ENCODE measurements at regions not wholly inside any gene's neighbourhood (a gene's known extent, or its start where the extent isn't known, plus 50 kb on each side); places are given as distances from the start of the nearest gene placed in this dataset.

- Mint-ChIP-seq H3K36me3 (no peaks in the 10 kb centered on the region), H3K27ac (no peak overlapping the region), H3K9me3 (no peaks in the 10 kb centered on the region), H3K4me3 (no peak overlapping the region), H3K27me3 (peaks cover 7% of the 10 kb centered on the region), H3K4me1 (ENCODE audit: low read depth) (no peaks in the 10 kb centered on the region)
- no peak for DNase-seq
- ChIA-PET CTCF (no interaction called here), POLR2A (no interaction called here)
- intact Hi-C loops (cut with micrococcal nuclease): no loop called here
Measured at GRCh38 chr6:140285998-140286690, 911.7 kb upstream of the CITED2 start.

- peaks cover 4% of the 10 kb centered on the region for H3K27me3 Mint-ChIP-seq
- H3K4me1 Mint-ChIP-seq (ENCODE audit: low read depth): no peaks in the 10 kb centered on the region
- no peak overlapping the region for H3K4me3 Mint-ChIP-seq
- DNase-seq: no peak
- ChIA-PET POLR2A (no interaction called here), CTCF (no interaction called here)
- no peaks in the 10 kb centered on the region for H3K9me3 Mint-ChIP-seq
- no peak overlapping the region for H3K27ac Mint-ChIP-seq
- intact Hi-C loops (cut with micrococcal nuclease): no loop called here
- H3K36me3 Mint-ChIP-seq: no peaks in the 10 kb centered on the region
Measured at GRCh38 chr6:140285471-140285870, 911.0 kb upstream of the CITED2 start.

- Mint-ChIP-seq H3K36me3 (no peaks in the 10 kb centered on the region), H3K27ac (no peak overlapping the region), H3K4me1 (ENCODE audit: low read depth) (no peaks in the 10 kb centered on the region), H3K27me3 (peaks cover 6% of the 10 kb centered on the region), H3K4me3 (no peak overlapping the region), H3K9me3 (no peaks in the 10 kb centered on the region)
- intact Hi-C loops (cut with micrococcal nuclease): no loop called here
- POLR2A ChIA-PET: no interaction called here
- DNase-seq: no peak
- CTCF ChIA-PET: no interaction called here
Measured at GRCh38 chr6:140284871-140285270, 910.4 kb upstream of the CITED2 start.

GRCh38 chr6:140283197-140283596 is 908.7 kb upstream of the CITED2 start:
- intact Hi-C loops (cut with micrococcal nuclease): no loop called here
- Mint-ChIP-seq H3K4me1 (ENCODE audit: low read depth) (no peaks in the 10 kb centered on the region), H3K36me3 (no peaks in the 10 kb centered on the region), H3K27me3 (peaks cover 5% of the 10 kb centered on the region), H3K27ac (no peak overlapping the region), H3K4me3 (no peak overlapping the region), H3K9me3 (no peaks in the 10 kb centered on the region)
- POLR2A ChIA-PET: no interaction called here
- CTCF ChIA-PET: no interaction called here
- no peak for DNase-seq

GRCh38 chr6:140281767-140282166 is 907.3 kb upstream of the CITED2 start:
- intact Hi-C loops (cut with micrococcal nuclease): no loop called here
- no peaks in the 10 kb centered on the region for H3K9me3 Mint-ChIP-seq
- POLR2A ChIA-PET: no interaction called here
- no peaks in the 10 kb centered on the region for H3K4me1 Mint-ChIP-seq (ENCODE audit: low read depth)
- CTCF ChIA-PET: no interaction called here
- H3K27ac Mint-ChIP-seq: no peak overlapping the region
- DNase-seq: no peak
- H3K36me3 Mint-ChIP-seq: no peaks in the 10 kb centered on the region
- no peak overlapping the region for H3K4me3 Mint-ChIP-seq
- peaks cover 5% of the 10 kb centered on the region for H3K27me3 Mint-ChIP-seq

- Mint-ChIP-seq H3K27ac (no peak overlapping the region), H3K4me3 (no peak overlapping the region), H3K9me3 (no peaks in the 10 kb centered on the region), H3K36me3 (no peaks in the 10 kb centered on the region), H3K27me3 (peaks cover 5% of the 10 kb centered on the region), H3K4me1 (ENCODE audit: low read depth) (no peaks in the 10 kb centered on the region)
- POLR2A ChIA-PET: no interaction called here
- no peak for DNase-seq
- intact Hi-C loops (cut with micrococcal nuclease): no loop called here
- CTCF ChIA-PET: no interaction called here
Measured at GRCh38 chr6:140281236-140281635, 906.8 kb upstream of the CITED2 start.

GRCh38 chr6:140276719-140277118 is 902.3 kb upstream of the CITED2 start:
- H3K27me3 Mint-ChIP-seq: peaks cover 7% of the 10 kb centered on the region
- DNase-seq: no peak
- intact Hi-C loops (cut with micrococcal nuclease): no loop called here
- ChIA-PET CTCF (no interaction called here), POLR2A (no interaction called here)
- no peak overlapping the region for H3K27ac Mint-ChIP-seq
- H3K4me1 Mint-ChIP-seq (ENCODE audit: low read depth): no peaks in the 10 kb centered on the region
- H3K9me3 Mint-ChIP-seq: no peaks in the 10 kb centered on the region
- H3K36me3 Mint-ChIP-seq: no peaks in the 10 kb centered on the region
- no peak overlapping the region for H3K4me3 Mint-ChIP-seq

GRCh38 chr6:140276133-140276532 is 901.7 kb upstream of the CITED2 start:
- intact Hi-C loops (cut with micrococcal nuclease): no loop called here
- Mint-ChIP-seq H3K9me3 (no peaks in the 10 kb centered on the region), H3K27me3 (peaks cover 7% of the 10 kb centered on the region), H3K36me3 (no peaks in the 10 kb centered on the region), H3K4me3 (no peak overlapping the region), H3K4me1 (ENCODE audit: low read depth) (no peaks in the 10 kb centered on the region), H3K27ac (no peak overlapping the region)
- no peak for DNase-seq
- ChIA-PET POLR2A (no interaction called here), CTCF (no interaction called here)

- CTCF ChIA-PET: no interaction called here
- Mint-ChIP-seq H3K4me1 (ENCODE audit: low read depth) (no peaks in the 10 kb centered on the region), H3K27me3 (peaks cover 7% of the 10 kb centered on the region), H3K9me3 (no peaks in the 10 kb centered on the region), H3K36me3 (no peaks in the 10 kb centered on the region), H3K4me3 (no peak overlapping the region), H3K27ac (no peak overlapping the region)
- DNase-seq: no peak
- intact Hi-C loops (cut with micrococcal nuclease): no loop called here
- POLR2A ChIA-PET: no interaction called here
Measured at GRCh38 chr6:140275725-140276124, 901.3 kb upstream of the CITED2 start.

- CTCF ChIA-PET: no interaction called here
- Mint-ChIP-seq H3K4me3 (no peak overlapping the region), H3K9me3 (no peaks in the 10 kb centered on the region), H3K36me3 (no peaks in the 10 kb centered on the region), H3K27ac (no peak overlapping the region), H3K27me3 (peaks cover 5% of the 10 kb centered on the region), H3K4me1 (ENCODE audit: low read depth) (no peaks in the 10 kb centered on the region)
- intact Hi-C loops (cut with micrococcal nuclease): no loop called here
- DNase-seq: no peak
- POLR2A ChIA-PET: no interaction called here
Measured at GRCh38 chr6:140274548-140274947, 900.1 kb upstream of the CITED2 start.

GRCh38 chr6:140271759-140272377 is 897.4 kb upstream of the CITED2 start:
- Mint-ChIP-seq H3K27ac (no peak overlapping the region), H3K27me3 (peaks cover 4% of the 10 kb centered on the region)
- CTCF ChIA-PET: no interaction called here

GRCh38 chr6:140269591-140270165 is 895.2 kb upstream of the CITED2 start:
- Mint-ChIP-seq H3K4me1 (ENCODE audit: low read depth) (no peaks in the 10 kb centered on the region), H3K27me3 (peaks cover 3% of the 10 kb centered on the region), H3K9me3 (peaks cover 3% of the 10 kb centered on the region), H3K4me3 (no peak overlapping the region), H3K27ac (no peak overlapping the region), H3K36me3 (no peaks in the 10 kb centered on the region)
- ChIA-PET POLR2A (no interaction called here), CTCF (no interaction called here)
- intact Hi-C loops (cut with micrococcal nuclease): no loop called here
- no peak for DNase-seq

More at GRCh38 chr6:140271759-140272377, 897.4 kb upstream of the CITED2 start:
- no peak for DNase-seq
- H3K4me1 Mint-ChIP-seq (ENCODE audit: low read depth): no peaks in the 10 kb centered on the region
- H3K36me3 Mint-ChIP-seq: no peaks in the 10 kb centered on the region
- POLR2A ChIA-PET: no interaction called here
- intact Hi-C loops (cut with micrococcal nuclease): no loop called here
- no peak overlapping the region for H3K4me3 Mint-ChIP-seq
- peaks cover 3% of the 10 kb centered on the region for H3K9me3 Mint-ChIP-seq

GRCh38 chr6:140264431-140264830 is 890.0 kb upstream of the CITED2 start:
- H3K4me3 Mint-ChIP-seq: no peak overlapping the region
- H3K36me3 Mint-ChIP-seq: no peaks in the 10 kb centered on the region
- ChIA-PET CTCF (no interaction called here), POLR2A (no interaction called here)
- DNase-seq: no peak
- no peaks in the 10 kb centered on the region for H3K4me1 Mint-ChIP-seq (ENCODE audit: low read depth)
- H3K27me3 Mint-ChIP-seq: peaks cover 5% of the 10 kb centered on the region
- peaks cover 3% of the 10 kb centered on the region for H3K9me3 Mint-ChIP-seq
- no peak overlapping the region for H3K27ac Mint-ChIP-seq
- intact Hi-C loops (cut with micrococcal nuclease): no loop called here
